ENCODE measurements at regions not wholly inside any gene's neighbourhood (a gene's known extent, or its start where the extent isn't known, plus 50 kb on each side); places are given as distances from the start of the nearest gene placed in this dataset.

DNA sequence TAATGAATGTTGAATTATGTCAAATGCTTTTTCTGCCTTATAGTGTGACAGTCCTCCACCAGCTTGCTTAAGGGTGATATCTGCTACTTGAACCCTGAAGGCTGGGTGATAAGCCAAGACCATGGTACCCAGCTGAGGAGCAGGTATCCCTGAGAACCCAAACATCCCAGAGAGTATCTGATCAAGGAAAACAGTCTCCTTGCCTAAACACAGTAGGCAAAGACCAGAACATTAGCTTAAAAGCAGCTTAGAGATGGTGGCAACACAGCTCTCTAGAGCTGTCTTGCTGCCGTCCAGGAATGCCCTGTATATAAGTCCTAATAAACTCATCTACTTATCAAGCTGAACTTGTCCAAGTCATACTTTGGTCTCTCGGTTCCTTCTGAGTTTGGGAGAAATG is 127.7 kb upstream of the PRSS16 start:
- H3K79me2 ChIP-seq (replicated peaks; ENCODE audit: insufficient read depth, low read length), result no peaks in the 10 kb centered on the region
- no peak overlapping the region for H3K4me3 ChIP-seq (ENCODE audit: low read length)
- H3F3A ChIP-seq (ENCODE audit: insufficient read depth, low read length, poor library complexity, severe bottlenecking), result no peaks in the 10 kb centered on the region
- H3K27me3 ChIP-seq (ENCODE audit: insufficient read depth, low read depth, low read length), result no peaks in the 10 kb centered on the region
- no peak overlapping the region for H3K9ac ChIP-seq (ENCODE audit: low read length)
- TF ChIP-seq MXI1 (conservative IDR thresholded peaks at IDR 0.05; ENCODE audit: poor library complexity, severe bottlenecking) (no peak), EZH2 (IDR thresholded peaks at IDR 0.05; ENCODE audit: borderline replicate concordance, insufficient read depth, low read length, poor library complexity, severe bottlenecking) (no peak), SMC3 (conservative IDR thresholded peaks at IDR 0.05; ENCODE audit: poor library complexity) (no peak), TAF1 (IDR thresholded peaks at IDR 0.05; ENCODE audit: low read depth) (no peak), POLR2AphosphoS5 (IDR thresholded peaks at IDR 0.05) (no peak), EP300 (conservative IDR thresholded peaks at IDR 0.05; ENCODE audit: poor library complexity, severe bottlenecking) (no peak)
- TF ChIP-seq, protein P1, sequence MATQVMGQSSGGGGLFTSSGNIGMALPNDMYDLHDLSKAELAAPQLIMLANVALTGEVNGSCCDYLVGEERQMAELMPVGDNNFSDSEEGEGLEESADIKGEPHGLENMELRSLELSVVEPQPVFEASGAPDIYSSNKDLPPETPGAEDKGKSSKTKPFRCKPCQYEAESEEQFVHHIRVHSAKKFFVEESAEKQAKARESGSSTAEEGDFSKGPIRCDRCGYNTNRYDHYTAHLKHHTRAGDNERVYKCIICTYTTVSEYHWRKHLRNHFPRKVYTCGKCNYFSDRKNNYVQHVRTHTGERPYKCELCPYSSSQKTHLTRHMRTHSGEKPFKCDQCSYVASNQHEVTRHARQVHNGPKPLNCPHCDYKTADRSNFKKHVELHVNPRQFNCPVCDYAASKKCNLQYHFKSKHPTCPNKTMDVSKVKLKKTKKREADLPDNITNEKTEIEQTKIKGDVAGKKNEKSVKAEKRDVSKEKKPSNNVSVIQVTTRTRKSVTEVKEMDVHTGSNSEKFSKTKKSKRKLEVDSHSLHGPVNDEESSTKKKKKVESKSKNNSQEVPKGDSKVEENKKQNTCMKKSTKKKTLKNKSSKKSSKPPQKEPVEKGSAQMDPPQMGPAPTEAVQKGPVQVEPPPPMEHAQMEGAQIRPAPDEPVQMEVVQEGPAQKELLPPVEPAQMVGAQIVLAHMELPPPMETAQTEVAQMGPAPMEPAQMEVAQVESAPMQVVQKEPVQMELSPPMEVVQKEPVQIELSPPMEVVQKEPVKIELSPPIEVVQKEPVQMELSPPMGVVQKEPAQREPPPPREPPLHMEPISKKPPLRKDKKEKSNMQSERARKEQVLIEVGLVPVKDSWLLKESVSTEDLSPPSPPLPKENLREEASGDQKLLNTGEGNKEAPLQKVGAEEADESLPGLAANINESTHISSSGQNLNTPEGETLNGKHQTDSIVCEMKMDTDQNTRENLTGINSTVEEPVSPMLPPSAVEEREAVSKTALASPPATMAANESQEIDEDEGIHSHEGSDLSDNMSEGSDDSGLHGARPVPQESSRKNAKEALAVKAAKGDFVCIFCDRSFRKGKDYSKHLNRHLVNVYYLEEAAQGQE (IDR thresholded peaks at IDR 0.05; ENCODE audit: borderline replicate concordance), result no peak
- TF ChIP-seq, protein P2, sequence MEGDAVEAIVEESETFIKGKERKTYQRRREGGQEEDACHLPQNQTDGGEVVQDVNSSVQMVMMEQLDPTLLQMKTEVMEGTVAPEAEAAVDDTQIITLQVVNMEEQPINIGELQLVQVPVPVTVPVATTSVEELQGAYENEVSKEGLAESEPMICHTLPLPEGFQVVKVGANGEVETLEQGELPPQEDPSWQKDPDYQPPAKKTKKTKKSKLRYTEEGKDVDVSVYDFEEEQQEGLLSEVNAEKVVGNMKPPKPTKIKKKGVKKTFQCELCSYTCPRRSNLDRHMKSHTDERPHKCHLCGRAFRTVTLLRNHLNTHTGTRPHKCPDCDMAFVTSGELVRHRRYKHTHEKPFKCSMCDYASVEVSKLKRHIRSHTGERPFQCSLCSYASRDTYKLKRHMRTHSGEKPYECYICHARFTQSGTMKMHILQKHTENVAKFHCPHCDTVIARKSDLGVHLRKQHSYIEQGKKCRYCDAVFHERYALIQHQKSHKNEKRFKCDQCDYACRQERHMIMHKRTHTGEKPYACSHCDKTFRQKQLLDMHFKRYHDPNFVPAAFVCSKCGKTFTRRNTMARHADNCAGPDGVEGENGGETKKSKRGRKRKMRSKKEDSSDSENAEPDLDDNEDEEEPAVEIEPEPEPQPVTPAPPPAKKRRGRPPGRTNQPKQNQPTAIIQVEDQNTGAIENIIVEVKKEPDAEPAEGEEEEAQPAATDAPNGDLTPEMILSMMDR (IDR thresholded peaks at IDR 0.05; ENCODE audit: poor library complexity, severe bottlenecking), result no peak
- no peak overlapping the region for H3K27ac ChIP-seq (ENCODE audit: low read length)
- H3K9me3 ChIP-seq (ENCODE audit: low read length), result no peaks in the 10 kb centered on the region
- no peaks in the 10 kb centered on the region for H4K20me1 ChIP-seq (ENCODE audit: insufficient read depth)
- H3K9me2 ChIP-seq (ENCODE audit: insufficient read depth, low read length), result no peaks in the 10 kb centered on the region
- no peak overlapping the region for H2AFZ ChIP-seq (ENCODE audit: low read depth, low read length)
- H3K36me3 ChIP-seq (ENCODE audit: insufficient read depth, low read length), result no peaks in the 10 kb centered on the region
- H3K4me2 ChIP-seq (ENCODE audit: low read length), result no peak overlapping the region

DNA sequence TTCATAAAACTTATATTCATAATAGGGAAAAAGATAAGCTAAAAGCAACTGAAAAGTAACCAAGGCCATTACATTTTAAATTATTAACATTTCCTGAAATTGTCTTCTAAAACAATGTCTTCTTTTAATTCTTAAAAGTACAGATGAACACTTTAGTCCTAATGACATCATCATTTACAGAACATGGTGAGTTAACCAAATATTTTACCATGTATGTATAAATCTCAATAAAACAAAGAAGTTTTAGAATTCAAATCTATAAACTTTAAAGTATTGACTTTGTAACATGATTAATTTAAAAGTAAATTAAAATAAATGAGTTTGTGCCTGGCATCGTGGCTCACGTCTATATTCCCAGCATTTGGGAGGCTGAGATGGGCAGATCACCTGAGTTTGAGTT is 125.9 kb upstream of the PRSS16 start:
- Histone ChIP-seq H3K9me2 (ENCODE audit: insufficient read depth, low read length) (no peaks in the 10 kb centered on the region), H3K9ac (ENCODE audit: low read length) (no peak overlapping the region), H3K27me3 (ENCODE audit: insufficient read depth, low read depth, low read length) (no peaks in the 10 kb centered on the region), H3F3A (ENCODE audit: insufficient read depth, low read length, poor library complexity, severe bottlenecking) (no peaks in the 10 kb centered on the region), H3K4me2 (ENCODE audit: low read length) (no peak overlapping the region), H3K9me3 (ENCODE audit: low read length) (no peaks in the 10 kb centered on the region), H2AFZ (ENCODE audit: low read depth, low read length) (no peak overlapping the region), H3K36me3 (ENCODE audit: insufficient read depth, low read length) (no peaks in the 10 kb centered on the region), H4K20me1 (ENCODE audit: insufficient read depth) (no peaks in the 10 kb centered on the region), H3K79me2 (replicated peaks; ENCODE audit: insufficient read depth, low read length) (no peaks in the 10 kb centered on the region), H3K4me3 (ENCODE audit: low read length) (no peak overlapping the region), H3K27ac (ENCODE audit: low read length) (no peak overlapping the region)
- no peak for TF ChIP-seq POLR2AphosphoS5 (IDR thresholded peaks at IDR 0.05)
- TF ChIP-seq TAF1 (IDR thresholded peaks at IDR 0.05; ENCODE audit: low read depth), result no peak
- TF ChIP-seq EP300 (conservative IDR thresholded peaks at IDR 0.05; ENCODE audit: poor library complexity, severe bottlenecking), result no peak
- TF ChIP-seq, protein P1 (IDR thresholded peaks at IDR 0.05; ENCODE audit: borderline replicate concordance), result no peak
- no peak for TF ChIP-seq EZH2 (IDR thresholded peaks at IDR 0.05; ENCODE audit: borderline replicate concordance, insufficient read depth, low read length, poor library complexity, severe bottlenecking)
- no peak for TF ChIP-seq SMC3 (conservative IDR thresholded peaks at IDR 0.05; ENCODE audit: poor library complexity)
- TF ChIP-seq, protein P2 (IDR thresholded peaks at IDR 0.05; ENCODE audit: poor library complexity, severe bottlenecking), result no peak
- TF ChIP-seq RAD21 (conservative IDR thresholded peaks at IDR 0.05), result no peak
- TF ChIP-seq MXI1 (conservative IDR thresholded peaks at IDR 0.05; ENCODE audit: poor library complexity, severe bottlenecking), result no peak
